ENCODE measurements at regions not wholly inside any gene's neighbourhood (a gene's known extent, or its start where the extent isn't known, plus 50 kb on each side); places are given as distances from the start of the nearest gene placed in this dataset.

DNA sequence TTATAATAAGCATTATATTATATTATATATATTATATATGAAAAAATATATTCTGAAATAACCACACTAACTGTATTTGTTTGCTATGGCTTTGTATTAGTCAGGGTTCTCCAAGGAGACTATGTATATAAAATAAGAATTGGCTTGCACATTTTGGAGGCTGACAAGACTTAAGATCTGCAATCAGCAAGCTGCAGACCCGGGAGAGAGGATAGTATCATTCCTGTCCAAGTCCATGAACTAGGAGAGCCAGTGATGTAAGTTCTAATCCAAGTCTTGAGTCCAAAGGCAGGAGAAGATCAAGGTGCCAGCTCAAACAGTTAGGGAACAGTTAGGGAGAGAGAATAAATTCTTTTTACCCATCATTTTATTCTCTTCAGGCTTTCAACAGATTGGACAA lies 639.5 kb downstream of the PLPP3 start:
- TF ChIP-seq, protein P1, sequence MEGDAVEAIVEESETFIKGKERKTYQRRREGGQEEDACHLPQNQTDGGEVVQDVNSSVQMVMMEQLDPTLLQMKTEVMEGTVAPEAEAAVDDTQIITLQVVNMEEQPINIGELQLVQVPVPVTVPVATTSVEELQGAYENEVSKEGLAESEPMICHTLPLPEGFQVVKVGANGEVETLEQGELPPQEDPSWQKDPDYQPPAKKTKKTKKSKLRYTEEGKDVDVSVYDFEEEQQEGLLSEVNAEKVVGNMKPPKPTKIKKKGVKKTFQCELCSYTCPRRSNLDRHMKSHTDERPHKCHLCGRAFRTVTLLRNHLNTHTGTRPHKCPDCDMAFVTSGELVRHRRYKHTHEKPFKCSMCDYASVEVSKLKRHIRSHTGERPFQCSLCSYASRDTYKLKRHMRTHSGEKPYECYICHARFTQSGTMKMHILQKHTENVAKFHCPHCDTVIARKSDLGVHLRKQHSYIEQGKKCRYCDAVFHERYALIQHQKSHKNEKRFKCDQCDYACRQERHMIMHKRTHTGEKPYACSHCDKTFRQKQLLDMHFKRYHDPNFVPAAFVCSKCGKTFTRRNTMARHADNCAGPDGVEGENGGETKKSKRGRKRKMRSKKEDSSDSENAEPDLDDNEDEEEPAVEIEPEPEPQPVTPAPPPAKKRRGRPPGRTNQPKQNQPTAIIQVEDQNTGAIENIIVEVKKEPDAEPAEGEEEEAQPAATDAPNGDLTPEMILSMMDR (IDR thresholded peaks at IDR 0.05 in 8 of 11, conservative IDR thresholded peaks at IDR 0.05 in 3 of 11): no peak
- TF ChIP-seq POLR2AphosphoS5 (IDR thresholded peaks at IDR 0.05): no peak
